Astrocyte (in vitro differentiated cells and primary cell): ENCODE measurements at regions not wholly inside any gene's neighbourhood (a gene's known extent, or its start where the extent isn't known, plus 50 kb on each side); places are given as distances from the start of the nearest gene placed in this dataset.
"Not testable (repeated sequence)": the region's sequence is repeated elsewhere in the genome, so short reads cannot be mapped to it uniquely, and the experiment has no call there.

ENCODE experiments used
- DNase-seq: peaks from one replicate; pipeline ENCODE4 v3.0.0-alpha.2; 2010; ENCODE audit warnings: low read depth
- FAIRE-seq: peaks from 2 replicates; lab custom pipeline; 2011; peaks lifted over from hg19 to GRCh38; lab: Jason Lieb, UNC
- H2AFZ ChIP-seq: 2 replicates; pipeline ENCODE4 v1.6.0; 2012; ENCODE audit warnings: low read depth, low read length, inconsistent platforms
- H3K27ac ChIP-seq: 2 replicates; pipeline ENCODE4 v1.5.1; 2011; ENCODE audit warnings: low read depth, low read length, inconsistent platforms
- H3K27me3 ChIP-seq: 2 replicates; pipeline ENCODE4 v1.6.0; 2011; ENCODE audit warnings: low read length, inconsistent platforms; ENCODE audit not compliant: insufficient read depth
- H3K36me3 ChIP-seq: 2 replicates; pipeline ENCODE4 v1.5.1; 2011; ENCODE audit warnings: low read length, inconsistent platforms; ENCODE audit not compliant: insufficient read depth
- H3K4me1 ChIP-seq: 2 replicates; pipeline ENCODE4 v1.5.1; 2011; ENCODE audit warnings: low read length, inconsistent platforms; ENCODE audit not compliant: insufficient read depth
- H3K4me2 ChIP-seq: 2 replicates; pipeline ENCODE4 v1.6.0; 2012; ENCODE audit warnings: low read length, inconsistent platforms
- H3K4me3 ChIP-seq: 2 replicates; pipeline ENCODE4 v1.5.1; 2011; ENCODE audit warnings: low read depth, mild to moderate bottlenecking, low read length, inconsistent platforms; ENCODE audit not compliant: insufficient read depth
- H3K79me2 ChIP-seq: 2 replicates; pipeline ENCODE4 v1.6.0; 2012; ENCODE audit warnings: mild to moderate bottlenecking, low read length, inconsistent platforms; ENCODE audit not compliant: insufficient read depth
- H3K9ac ChIP-seq: 2 replicates; pipeline ENCODE4 v1.6.0; 2012; ENCODE audit warnings: mild to moderate bottlenecking, low read length, inconsistent platforms
- H3K9me3 ChIP-seq: 2 replicates; pipeline ENCODE4 v1.5.1; 2012; ENCODE audit warnings: low read depth, mild to moderate bottlenecking, low read length, inconsistent platforms; ENCODE audit not compliant: insufficient read depth
- H4K20me1 ChIP-seq: 2 replicates; pipeline ENCODE4 v1.6.0; 2012; ENCODE audit warnings: low read length, inconsistent platforms; ENCODE audit not compliant: insufficient read depth
- H3K27ac Mint-ChIP-seq: one replicate; pipeline ENCODE4 v1.8.0; 2021; ENCODE audit warnings: mild to moderate bottlenecking, mixed read lengths; ENCODE audit not compliant: unreplicated experiment
- H3K27me3 Mint-ChIP-seq: one replicate; pipeline ENCODE4 v1.8.0; 2021; ENCODE audit warnings: low read depth, mixed read lengths; ENCODE audit not compliant: unreplicated experiment
- H3K36me3 Mint-ChIP-seq: one replicate; pipeline ENCODE4 v1.8.0; 2021; ENCODE audit warnings: low read depth, mixed read lengths; ENCODE audit not compliant: unreplicated experiment
- H3K4me1 Mint-ChIP-seq: one replicate; pipeline ENCODE4 v1.8.0; 2021; ENCODE audit warnings: low read depth, mixed read lengths; ENCODE audit not compliant: unreplicated experiment
- H3K4me3 Mint-ChIP-seq: one replicate; pipeline ENCODE4 v1.8.0; 2021; ENCODE audit warnings: mild to moderate bottlenecking, moderate library complexity, mixed read lengths; ENCODE audit not compliant: unreplicated experiment
- H3K9me3 Mint-ChIP-seq: one replicate; pipeline ENCODE4 v1.8.0; 2021; ENCODE audit warnings: mild to moderate bottlenecking, mixed read lengths; ENCODE audit not compliant: unreplicated experiment
- CTCF ChIP-seq: IDR thresholded peaks from 2 replicates; pipeline ENCODE4 v1.5.1; 2011; ENCODE audit warnings: low read depth, mild to moderate bottlenecking, inconsistent platforms, low read length, moderate library complexity; ENCODE audit not compliant: insufficient read depth
- EZH2 ChIP-seq: IDR thresholded peaks from 2 replicates; pipeline ENCODE4 v1.6.1; 2012; ENCODE audit warnings: mild to moderate bottlenecking, low read length, inconsistent platforms; ENCODE audit not compliant: insufficient read depth

- H3K27ac Mint-ChIP-seq: peak overlapping the region; percentile 78
- no peaks in the 10 kb centered on the region for H3K9me3 ChIP-seq
- no peak overlapping the region for H3K4me2 ChIP-seq
- no peak for FAIRE-seq
- no peak overlapping the region for H3K27ac ChIP-seq
- no peaks in the 10 kb centered on the region for H4K20me1 ChIP-seq
- H3K4me3 ChIP-seq: no peak overlapping the region
- H3K27me3 ChIP-seq: no peaks in the 10 kb centered on the region
- no peaks in the 10 kb centered on the region for H3K36me3 ChIP-seq
- H3K9me3 Mint-ChIP-seq: no peaks in the 10 kb centered on the region
- TF ChIP-seq CTCF (no peak), EZH2 (no peak)
- DNase-seq: peak; percentile 65
- H2AFZ ChIP-seq: no peak overlapping the region
- no peak overlapping the region for H3K4me3 Mint-ChIP-seq
- no peaks in the 10 kb centered on the region for H3K4me1 ChIP-seq
- no peak overlapping the region for H3K9ac ChIP-seq
- no peaks in the 10 kb centered on the region for H3K79me2 ChIP-seq
- H3K36me3 Mint-ChIP-seq: no peaks in the 10 kb centered on the region
- peaks cover 18% of the 10 kb centered on the region for H3K4me1 Mint-ChIP-seq
- no peaks in the 10 kb centered on the region for H3K27me3 Mint-ChIP-seq
These were observed 52.9 kb upstream of the FRAS1 start for GRCh38 chr4:78004270-78004669.

GRCh38 chr4:78005086-78005485 is 52.0 kb upstream of the FRAS1 start:
- Mint-ChIP-seq H3K27me3 (no peaks in the 10 kb centered on the region), H3K27ac (peak overlapping the region; percentile 78), H3K4me3 (no peak overlapping the region), H3K4me1 (peaks cover 18% of the 10 kb centered on the region), H3K36me3 (no peaks in the 10 kb centered on the region), H3K9me3 (no peaks in the 10 kb centered on the region)
- FAIRE-seq: no peak
- Histone ChIP-seq H3K27ac (no peak overlapping the region), H3K27me3 (no peaks in the 10 kb centered on the region), H3K4me3 (no peak overlapping the region), H2AFZ (no peak overlapping the region), H3K9ac (no peak overlapping the region), H4K20me1 (no peaks in the 10 kb centered on the region), H3K4me2 (no peak overlapping the region), H3K4me1 (no peaks in the 10 kb centered on the region), H3K79me2 (no peaks in the 10 kb centered on the region), H3K9me3 (no peaks in the 10 kb centered on the region), H3K36me3 (no peaks in the 10 kb centered on the region)
- no peak for DNase-seq
- TF ChIP-seq CTCF (no peak), EZH2 (no peak)

GRCh38 chr4:78007021-78007420 is 50.1 kb upstream of the FRAS1 start:
- not testable (repeated sequence) for H2AFZ ChIP-seq, H3K4me1 ChIP-seq, FAIRE-seq, H3K4me3 Mint-ChIP-seq, H3K36me3 ChIP-seq, H4K20me1 ChIP-seq, H3K9me3 ChIP-seq, H3K79me2 ChIP-seq, H3K4me3 ChIP-seq, H3K9me3 Mint-ChIP-seq, H3K27me3 ChIP-seq, H3K27me3 Mint-ChIP-seq, H3K4me2 ChIP-seq, H3K9ac ChIP-seq, H3K27ac Mint-ChIP-seq, DNase-seq, H3K36me3 Mint-ChIP-seq, H3K27ac ChIP-seq
- peaks cover 16% of the 10 kb centered on the region for H3K4me1 Mint-ChIP-seq
